ENCODE measurements at regions not wholly inside any gene's neighbourhood (a gene's known extent, or its start where the extent isn't known, plus 50 kb on each side); places are given as distances from the start of the nearest gene placed in this dataset.

GRCh38 chr4:132132433-132132832 lies 1016.7 kb upstream of the PCDH10 start:
- TF ChIP-seq CTCF (conservative IDR thresholded peaks at IDR 0.05 in 1 of 2, IDR thresholded peaks at IDR 0.05 in 1 of 2; ENCODE audit: extremely low read depth in 1 of 2, insufficient read depth in 1 of 2, low read depth in 1 of 2, low read length in 2 of 2) (no peak), EZH2 (IDR thresholded peaks at IDR 0.05; ENCODE audit: borderline replicate concordance, low read length) (no peak)
